BLaER1 treated with 17β-estradiol and CSF1 and Interleukin-3, amounts not matched to agents 10 nM and 100 nM (cell line): ENCODE measurements at regions not wholly inside any gene's neighbourhood (a gene's known extent, or its start where the extent isn't known, plus 50 kb on each side); places are given as distances from the start of the nearest gene placed in this dataset.

Experiments used
- H3K27ac ChIP-seq, 11 experiments: shearing (Covaris generic); formaldehyde crosslinking; 2 replicates each; pipeline ENCODE4 v1.8.1; 2022
- H3K27me3 ChIP-seq, 11 experiments: shearing (Covaris generic); formaldehyde crosslinking; 2 replicates each; pipeline ENCODE4 v1.8.1; 2022
- H3K36me3 ChIP-seq, 11 experiments: shearing (Covaris generic); formaldehyde crosslinking; 2 replicates each; pipeline ENCODE4 v1.8.1; 2022
- H3K4me1 ChIP-seq, 10 experiments: shearing (Covaris generic); formaldehyde crosslinking; 2 replicates each; pipeline ENCODE4 v1.8.1; 2022
- H3K4me2 ChIP-seq, 11 experiments: shearing (Covaris generic); formaldehyde crosslinking; 2 replicates each; pipeline ENCODE4 v1.8.1; 2022
- H3K4me3 ChIP-seq, 10 experiments: shearing (Covaris generic); formaldehyde crosslinking; 2 replicates each; pipeline ENCODE4 v1.8.1; 2022
- H3K9ac ChIP-seq, 11 experiments: shearing (Covaris generic); formaldehyde crosslinking; 2 replicates each; pipeline ENCODE4 v1.8.1; 2022
- H3K9me3 ChIP-seq, 11 experiments: shearing (Covaris generic); formaldehyde crosslinking; replicated peaks in 1 of 11; 2 replicates each; pipeline ENCODE4 v1.8.1; 2022
- H4K20me1 ChIP-seq, 11 experiments: shearing (Covaris generic); formaldehyde crosslinking; 2 replicates each; pipeline ENCODE4 v1.8.1; 2022
- Cebpa-rat ChIP-seq, 11 experiments: shearing (Covaris generic); IDR thresholded peaks; 2 replicates each; pipeline ENCODE4 v1.8.1; 2022

GRCh38 chr13:47628666-47629065 lies 372.4 kb downstream of the SUCLA2 start:
- Histone ChIP-seq H3K4me1 (peaks cover 0 to 17% (median 13%) of the 10 kb centered on the region in 10 experiments; a peak in 14 of 20 replicates), H3K27me3 (no peaks in the 10 kb centered on the region), H3K36me3 (no peaks in the 10 kb centered on the region), H4K20me1 (no peaks in the 10 kb centered on the region), H3K9ac (no peak overlapping the region), H3K4me2 (no peak overlapping the region), H3K4me3 (no peak overlapping the region), H3K9me3 (peaks cover 17 to 41% (median 27%) of the 10 kb centered on the region in 11 experiments), H3K27ac (no peak overlapping the region)
- TF ChIP-seq Cebpa-rat (IDR thresholded peaks at IDR 0.05): no peak

DNA sequence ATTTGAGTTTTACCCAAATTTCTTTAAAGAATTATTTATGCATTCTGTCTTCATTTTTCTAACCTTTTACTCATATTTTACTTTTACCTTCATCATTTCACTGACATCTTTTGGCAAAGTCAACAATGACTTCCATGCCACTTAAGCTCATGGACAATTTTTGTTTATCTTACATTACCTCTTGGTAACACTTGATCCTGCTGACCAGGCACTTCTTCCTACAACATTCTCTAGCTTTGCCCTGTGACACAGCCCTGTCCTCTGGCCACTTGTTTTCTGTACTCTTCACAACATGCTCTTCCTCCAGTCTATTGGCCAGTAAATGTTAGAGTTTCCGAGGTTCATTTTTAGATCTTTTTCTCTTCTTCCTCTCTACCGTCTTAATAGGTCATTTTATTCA lies 377.2 kb downstream of the SUCLA2 start:
- H3K4me3 ChIP-seq: no peak overlapping the region
- H3K36me3 ChIP-seq: no peaks in the 10 kb centered on the region
- H3K4me2 ChIP-seq: no peak overlapping the region
- H3K27me3 ChIP-seq: no peaks in the 10 kb centered on the region
- H3K9me3 ChIP-seq: peaks cover 0 to 7% (median 2%) of the 10 kb centered on the region in 11 experiments; a peak in 8 of 22 replicates
- H3K27ac ChIP-seq: no peak overlapping the region
- H4K20me1 ChIP-seq: no peaks in the 10 kb centered on the region
- no peak overlapping the region for H3K9ac ChIP-seq
- no peaks in the 10 kb centered on the region for H3K4me1 ChIP-seq
- no peak for TF ChIP-seq Cebpa-rat (IDR thresholded peaks at IDR 0.05)

GRCh38 chr13:47621931-47622330 lies 379.1 kb downstream of the SUCLA2 start:
- Histone ChIP-seq H3K9ac (no peak overlapping the region), H3K4me3 (no peak overlapping the region), H3K4me2 (no peak overlapping the region), H3K9me3 (peaks cover 0 to 18% (median 10%) of the 10 kb centered on the region in 11 experiments; a peak in 11 of 22 replicates), H3K27ac (no peak overlapping the region), H3K27me3 (no peaks in the 10 kb centered on the region), H3K36me3 (no peaks in the 10 kb centered on the region), H3K4me1 (no peaks in the 10 kb centered on the region), H4K20me1 (no peaks in the 10 kb centered on the region)
- no peak for TF ChIP-seq Cebpa-rat (IDR thresholded peaks at IDR 0.05)

- no peak overlapping the region for H3K9ac ChIP-seq
- no peak for TF ChIP-seq Cebpa-rat (IDR thresholded peaks at IDR 0.05)
- no peak overlapping the region for H3K4me3 ChIP-seq
- H3K36me3 ChIP-seq: no peaks in the 10 kb centered on the region
- H4K20me1 ChIP-seq: no peaks in the 10 kb centered on the region
- no peaks in the 10 kb centered on the region for H3K27me3 ChIP-seq
- H3K9me3 ChIP-seq: no peaks in the 10 kb centered on the region
- H3K27ac ChIP-seq: no peak overlapping the region
- no peak overlapping the region for H3K4me2 ChIP-seq
- H3K4me1 ChIP-seq: no peaks in the 10 kb centered on the region
These were observed 389.3 kb downstream of the SUCLA2 start for GRCh38 chr13:47611664-47612288.

DNA sequence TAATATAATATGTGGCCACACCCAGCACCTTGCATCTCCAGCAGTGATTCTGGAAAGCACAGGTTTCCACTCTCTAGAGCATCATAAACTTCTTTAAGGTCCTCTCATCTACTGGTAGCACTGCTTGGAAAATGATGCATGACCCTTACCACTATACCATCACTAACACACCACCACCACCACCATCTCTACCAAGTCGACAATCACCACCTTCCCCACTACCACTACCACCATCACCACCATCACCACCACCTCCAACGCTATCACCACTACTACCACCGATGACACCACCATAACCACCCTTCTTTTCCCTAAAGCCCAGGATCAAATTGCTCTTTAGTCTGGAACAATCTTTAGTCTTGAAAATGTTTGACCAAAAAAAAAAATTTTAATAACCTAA lies 390.4 kb downstream of the SUCLA2 start:
- Histone ChIP-seq H4K20me1 (no peaks in the 10 kb centered on the region), H3K4me3 (no peak overlapping the region), H3K27ac (no peak overlapping the region), H3K9me3 (no peaks in the 10 kb centered on the region), H3K9ac (no peak overlapping the region), H3K27me3 (no peaks in the 10 kb centered on the region), H3K36me3 (no peaks in the 10 kb centered on the region), H3K4me1 (no peaks in the 10 kb centered on the region), H3K4me2 (no peak overlapping the region)
- TF ChIP-seq Cebpa-rat (IDR thresholded peaks at IDR 0.05): no peak

DNA sequence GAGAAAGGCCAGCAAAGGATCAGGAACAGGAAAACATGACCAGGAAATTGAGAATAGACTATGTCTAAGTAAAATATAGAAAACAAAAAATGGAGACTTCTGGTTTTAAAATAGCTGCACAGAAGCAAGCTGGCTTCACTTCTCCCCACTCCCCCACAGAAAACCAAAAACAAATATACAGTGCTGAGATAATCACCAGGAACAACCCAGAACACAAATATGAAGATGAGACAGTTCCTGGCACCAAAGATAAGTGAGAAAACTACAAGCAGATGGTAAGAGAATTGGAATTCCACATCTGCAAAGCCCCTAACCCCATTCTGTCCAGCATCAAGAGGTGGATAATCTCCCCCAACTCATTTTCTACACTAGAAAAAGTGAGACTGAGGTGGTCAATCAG lies 397.7 kb downstream of the SUCLA2 start:
- Histone ChIP-seq H3K9ac (no peak overlapping the region), H4K20me1 (no peaks in the 10 kb centered on the region), H3K36me3 (no peaks in the 10 kb centered on the region), H3K4me2 (no peak overlapping the region), H3K9me3 (peaks cover 0 to 12% (median 5%) of the 10 kb centered on the region in 11 experiments; a peak in 6 of 22 replicates), H3K4me1 (no peaks in the 10 kb centered on the region), H3K4me3 (no peak overlapping the region), H3K27me3 (no peaks in the 10 kb centered on the region), H3K27ac (no peak overlapping the region)
- no peak for TF ChIP-seq Cebpa-rat (IDR thresholded peaks at IDR 0.05)

- Histone ChIP-seq H3K9me3 (peaks cover 7 to 29% (median 14%) of the 10 kb centered on the region in 11 experiments; a peak in 20 of 22 replicates), H3K9ac (no peak overlapping the region), H4K20me1 (no peaks in the 10 kb centered on the region), H3K4me2 (no peak overlapping the region), H3K4me1 (no peaks in the 10 kb centered on the region), H3K27ac (no peak overlapping the region), H3K4me3 (no peak overlapping the region), H3K36me3 (no peaks in the 10 kb centered on the region), H3K27me3 (no peaks in the 10 kb centered on the region)
- TF ChIP-seq Cebpa-rat (IDR thresholded peaks at IDR 0.05): no peak
These were observed 402.6 kb downstream of the SUCLA2 start for GRCh38 chr13:47598340-47598911.

DNA sequence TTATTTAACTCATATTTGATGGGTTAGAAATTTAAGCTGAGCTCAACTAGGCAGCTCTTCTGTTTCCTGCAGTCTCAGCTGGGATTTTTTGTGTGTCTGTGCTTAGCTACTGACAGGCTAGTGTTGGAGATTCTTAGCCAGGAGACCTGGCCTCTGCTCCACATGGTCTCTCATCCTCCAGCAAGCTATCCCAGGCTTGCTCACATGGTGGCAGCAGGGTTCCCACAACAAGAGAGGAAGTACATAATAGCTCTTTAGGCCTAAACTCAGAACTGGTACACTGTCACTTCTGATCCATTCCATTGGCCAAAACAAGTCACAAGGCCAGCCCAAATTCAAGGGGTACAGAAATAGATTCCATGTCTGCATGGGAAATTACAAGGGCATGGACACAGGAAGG lies 406.2 kb downstream of the SUCLA2 start:
- Histone ChIP-seq H4K20me1 (no peaks in the 10 kb centered on the region), H3K4me3 (no peak overlapping the region)
- TF ChIP-seq Cebpa-rat (IDR thresholded peaks at IDR 0.05): no peak

GRCh38 chr13:47592256-47592655 lies 408.8 kb downstream of the SUCLA2 start:
- peaks cover 11 to 43% (median 18%) of the 10 kb centered on the region in 11 experiments; a peak in 20 of 22 replicates for H3K9me3 ChIP-seq
- no peak overlapping the region for H3K27ac ChIP-seq
- no peaks in the 10 kb centered on the region for H3K4me1 ChIP-seq
- no peaks in the 10 kb centered on the region for H4K20me1 ChIP-seq
- no peak overlapping the region for H3K4me3 ChIP-seq
- no peak overlapping the region for H3K4me2 ChIP-seq
- no peaks in the 10 kb centered on the region for H3K27me3 ChIP-seq
- no peaks in the 10 kb centered on the region for H3K36me3 ChIP-seq
- no peak for TF ChIP-seq Cebpa-rat (IDR thresholded peaks at IDR 0.05)
- H3K9ac ChIP-seq: no peak overlapping the region

More for the DNA sequence above, 406.2 kb downstream of the SUCLA2 start:
- H3K36me3 ChIP-seq: no peaks in the 10 kb centered on the region
- H3K9ac ChIP-seq: no peak overlapping the region
- no peak overlapping the region for H3K4me2 ChIP-seq
- peaks cover 11 to 43% (median 18%) of the 10 kb centered on the region in 11 experiments; a peak in 20 of 22 replicates for H3K9me3 ChIP-seq
- H3K27me3 ChIP-seq: no peaks in the 10 kb centered on the region
- H3K4me1 ChIP-seq: no peaks in the 10 kb centered on the region
- no peak overlapping the region for H3K27ac ChIP-seq

DNA sequence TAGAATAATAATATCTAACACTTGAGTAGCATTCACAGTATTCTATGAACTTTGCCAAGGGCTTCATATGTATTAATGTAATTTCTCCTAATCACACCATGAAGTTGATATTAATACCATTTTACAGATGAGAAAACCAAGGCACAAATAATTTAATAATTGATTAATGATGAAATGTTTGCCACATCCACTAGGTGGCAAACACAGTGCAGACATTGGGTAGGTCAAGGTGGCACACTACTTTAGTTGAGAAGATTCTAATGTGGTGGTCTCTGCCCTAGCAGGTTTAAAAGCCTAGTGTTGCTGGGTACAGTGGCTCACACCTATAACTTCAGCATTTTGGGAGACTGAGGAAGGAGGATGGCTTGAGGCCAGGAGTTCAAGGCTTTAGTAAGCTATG lies 412.4 kb downstream of the SUCLA2 start:
- no peaks in the 10 kb centered on the region for H3K36me3 ChIP-seq
- no peaks in the 10 kb centered on the region for H3K27me3 ChIP-seq
- TF ChIP-seq Cebpa-rat (IDR thresholded peaks at IDR 0.05): no peak
- H3K4me1 ChIP-seq: no peaks in the 10 kb centered on the region
- H3K9ac ChIP-seq: no peak overlapping the region
- peaks cover 0 to 16% (median 4%) of the 10 kb centered on the region in 11 experiments; a peak in 7 of 22 replicates for H3K9me3 ChIP-seq
- no peak overlapping the region for H3K4me2 ChIP-seq
- H3K27ac ChIP-seq: no peak overlapping the region
- no peaks in the 10 kb centered on the region for H4K20me1 ChIP-seq
- H3K4me3 ChIP-seq: no peak overlapping the region
